ENCODE measurements at regions not wholly inside any gene's neighbourhood (a gene's known extent, or its start where the extent isn't known, plus 50 kb on each side); places are given as distances from the start of the nearest gene placed in this dataset.

DNA sequence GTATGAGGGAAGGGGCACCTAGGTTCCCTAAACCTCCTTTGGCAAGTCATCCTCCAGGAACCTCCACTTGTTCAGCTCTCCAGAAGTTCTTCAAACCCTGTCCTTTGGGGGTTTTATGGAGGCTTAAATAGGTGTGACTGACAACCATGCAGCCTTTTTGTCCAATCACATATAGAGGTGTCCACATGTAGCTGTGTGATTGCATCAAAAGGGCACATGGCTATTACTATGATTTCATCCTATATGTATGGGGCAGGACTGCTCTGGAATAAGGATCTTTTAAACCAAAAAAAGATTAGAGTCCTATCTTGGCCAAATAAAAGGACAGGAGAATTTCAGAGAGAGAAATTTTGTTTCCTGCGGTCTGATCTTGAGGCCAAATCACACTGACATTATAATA lies 453.2 kb upstream of the EPHA6 start:
- Histone ChIP-seq H3K4me1 (ENCODE audit: low read length) (no peaks in the 10 kb centered on the region), H3K27me3 (replicated peaks; ENCODE audit: insufficient read depth, low read length) (no peaks in the 10 kb centered on the region), H3K9me2 (replicated peaks; ENCODE audit: insufficient read depth, low read length) (no peaks in the 10 kb centered on the region), H3K4me2 (ENCODE audit: low read depth, low read length) (no peak overlapping the region), H3K27ac (ENCODE audit: low read length) (no peak overlapping the region), H3F3A (ENCODE audit: insufficient read depth, low read length) (no peaks in the 10 kb centered on the region), H4K20me1 (ENCODE audit: insufficient read depth, low read length) (no peaks in the 10 kb centered on the region), H3K9me3 (replicated peaks; ENCODE audit: insufficient read depth, low read length) (no peaks in the 10 kb centered on the region), H3K79me2 (ENCODE audit: low read length) (no peaks in the 10 kb centered on the region), H3K9ac (ENCODE audit: low read length) (no peak overlapping the region), H3K4me3 (ENCODE audit: low read length) (no peak overlapping the region), H3K36me3 (replicated peaks; ENCODE audit: insufficient read depth, low read length) (no peaks in the 10 kb centered on the region), H2AFZ (ENCODE audit: low read length) (no peak overlapping the region)
- TF ChIP-seq, protein P1, sequence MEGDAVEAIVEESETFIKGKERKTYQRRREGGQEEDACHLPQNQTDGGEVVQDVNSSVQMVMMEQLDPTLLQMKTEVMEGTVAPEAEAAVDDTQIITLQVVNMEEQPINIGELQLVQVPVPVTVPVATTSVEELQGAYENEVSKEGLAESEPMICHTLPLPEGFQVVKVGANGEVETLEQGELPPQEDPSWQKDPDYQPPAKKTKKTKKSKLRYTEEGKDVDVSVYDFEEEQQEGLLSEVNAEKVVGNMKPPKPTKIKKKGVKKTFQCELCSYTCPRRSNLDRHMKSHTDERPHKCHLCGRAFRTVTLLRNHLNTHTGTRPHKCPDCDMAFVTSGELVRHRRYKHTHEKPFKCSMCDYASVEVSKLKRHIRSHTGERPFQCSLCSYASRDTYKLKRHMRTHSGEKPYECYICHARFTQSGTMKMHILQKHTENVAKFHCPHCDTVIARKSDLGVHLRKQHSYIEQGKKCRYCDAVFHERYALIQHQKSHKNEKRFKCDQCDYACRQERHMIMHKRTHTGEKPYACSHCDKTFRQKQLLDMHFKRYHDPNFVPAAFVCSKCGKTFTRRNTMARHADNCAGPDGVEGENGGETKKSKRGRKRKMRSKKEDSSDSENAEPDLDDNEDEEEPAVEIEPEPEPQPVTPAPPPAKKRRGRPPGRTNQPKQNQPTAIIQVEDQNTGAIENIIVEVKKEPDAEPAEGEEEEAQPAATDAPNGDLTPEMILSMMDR (IDR thresholded peaks at IDR 0.05; ENCODE audit: low read length) = no peak
- TF ChIP-seq EZH2 (optimal IDR thresholded peaks at IDR 0.05; ENCODE audit: low read depth, low read length) (no peak), EZH2phosphoT487 (IDR thresholded peaks at IDR 0.05; ENCODE audit: low read length) (no peak)
- no peak for DNase-seq

- Histone ChIP-seq H3K27me3 (replicated peaks; ENCODE audit: insufficient read depth, low read length) (no peaks in the 10 kb centered on the region), H3K27ac (ENCODE audit: low read length) (no peak overlapping the region), H3K79me2 (ENCODE audit: low read length) (no peaks in the 10 kb centered on the region), H3K36me3 (replicated peaks; ENCODE audit: insufficient read depth, low read length) (no peaks in the 10 kb centered on the region), H3K4me1 (ENCODE audit: low read length) (no peaks in the 10 kb centered on the region), H3F3A (ENCODE audit: insufficient read depth, low read length) (no peaks in the 10 kb centered on the region), H3K9ac (ENCODE audit: low read length) (no peak overlapping the region), H3K9me3 (replicated peaks; ENCODE audit: insufficient read depth, low read length) (no peaks in the 10 kb centered on the region), H2AFZ (ENCODE audit: low read length) (no peak overlapping the region), H4K20me1 (ENCODE audit: insufficient read depth, low read length) (no peaks in the 10 kb centered on the region), H3K9me2 (replicated peaks; ENCODE audit: insufficient read depth, low read length) (no peaks in the 10 kb centered on the region), H3K4me2 (ENCODE audit: low read depth, low read length) (no peak overlapping the region), H3K4me3 (ENCODE audit: low read length) (no peak overlapping the region)
- TF ChIP-seq EZH2phosphoT487 (IDR thresholded peaks at IDR 0.05; ENCODE audit: low read length) (no peak), EZH2 (optimal IDR thresholded peaks at IDR 0.05; ENCODE audit: low read depth, low read length) (no peak)
- TF ChIP-seq, protein P1 (IDR thresholded peaks at IDR 0.05; ENCODE audit: low read length) = no peak
- DNase-seq = no peak
Observed at GRCh38 chr3:96370637-96371036, 443.8 kb upstream of the EPHA6 start.

GRCh38 chr3:96410006-96410730 lies 404.2 kb upstream of the EPHA6 start:
- Histone ChIP-seq H3K4me3 (ENCODE audit: low read length) (no peak overlapping the region), H3K4me1 (ENCODE audit: low read length) (no peaks in the 10 kb centered on the region), H3K79me2 (ENCODE audit: low read length) (no peaks in the 10 kb centered on the region), H3K9me2 (replicated peaks; ENCODE audit: insufficient read depth, low read length) (no peaks in the 10 kb centered on the region), H4K20me1 (ENCODE audit: insufficient read depth, low read length) (no peaks in the 10 kb centered on the region), H2AFZ (ENCODE audit: low read length) (no peak overlapping the region), H3K9me3 (replicated peaks; ENCODE audit: insufficient read depth, low read length) (no peaks in the 10 kb centered on the region), H3F3A (ENCODE audit: insufficient read depth, low read length) (no peaks in the 10 kb centered on the region), H3K9ac (ENCODE audit: low read length) (no peak overlapping the region), H3K4me2 (ENCODE audit: low read depth, low read length) (no peak overlapping the region), H3K36me3 (replicated peaks; ENCODE audit: insufficient read depth, low read length) (no peaks in the 10 kb centered on the region), H3K27ac (ENCODE audit: low read length) (no peak overlapping the region), H3K27me3 (replicated peaks; ENCODE audit: insufficient read depth, low read length) (no peaks in the 10 kb centered on the region)
- no peak for TF ChIP-seq EZH2phosphoT487 (IDR thresholded peaks at IDR 0.05; ENCODE audit: low read length)
- TF ChIP-seq, protein P1 (IDR thresholded peaks at IDR 0.05; ENCODE audit: low read length) = no peak
- TF ChIP-seq EZH2 (optimal IDR thresholded peaks at IDR 0.05; ENCODE audit: low read depth, low read length) = no peak
- no peak for DNase-seq

Data from MM.1S (cell line).